GM18505 (cell line): ENCODE measurements at regions not wholly inside any gene's neighbourhood (a gene's known extent, or its start where the extent isn't known, plus 50 kb on each side); places are given as distances from the start of the nearest gene placed in this dataset.

ENCODE experiments used
- ATAC-seq: cut with Tn5 transposase; IDR thresholded peaks from one replicate; pipeline ENCODE4 v1.9.1; 2021; ENCODE audit not compliant: unreplicated experiment
- POLR2A ChIP-seq: IDR thresholded peaks from 4 replicates; pipeline ENCODE4 v1.6.1; 2011; ENCODE audit warnings: borderline replicate concordance; ENCODE audit not compliant: insufficient read depth, insufficient read length; ENCODE audit errors: extremely low read depth

GRCh38 chr14:22478670-22479069, 110.4 kb downstream of the DAD1 start:
- TF ChIP-seq POLR2A = no peak
- no peak for ATAC-seq

- ATAC-seq = no peak
- no peak for TF ChIP-seq POLR2A
Observed at GRCh38 chr14:22478247-22478646, 110.8 kb downstream of the DAD1 start.

- no peak for TF ChIP-seq POLR2A
- ATAC-seq = no peak
Observed at GRCh38 chr14:22477569-22478194, 111.3 kb downstream of the DAD1 start.

GRCh38 chr14:22476887-22477286, 112.1 kb downstream of the DAD1 start:
- no peak for TF ChIP-seq POLR2A
- ATAC-seq = no peak

- no peak for ATAC-seq
- no peak for TF ChIP-seq POLR2A
Observed at GRCh38 chr14:22476005-22476751, 112.8 kb downstream of the DAD1 start.

- no peak for TF ChIP-seq POLR2A
- ATAC-seq = no peak
Observed at GRCh38 chr14:22475381-22475780, 113.6 kb downstream of the DAD1 start.

GRCh38 chr14:22474730-22475351, 114.2 kb downstream of the DAD1 start:
- no peak for TF ChIP-seq POLR2A
- ATAC-seq = no peak

GRCh38 chr14:22472935-22473854, 115.8 kb downstream of the DAD1 start:
- ATAC-seq = no peak
- no peak for TF ChIP-seq POLR2A

GRCh38 chr14:22472466-22472865, 116.6 kb downstream of the DAD1 start:
- ATAC-seq = no peak
- TF ChIP-seq POLR2A = no peak

GRCh38 chr14:22471545-22472121, 117.4 kb downstream of the DAD1 start:
- no peak for ATAC-seq
- no peak for TF ChIP-seq POLR2A

GRCh38 chr14:22469538-22470303, 119.3 kb downstream of the DAD1 start:
- ATAC-seq = no peak
- no peak for TF ChIP-seq POLR2A

- no peak for TF ChIP-seq POLR2A
- no peak for ATAC-seq
Observed at GRCh38 chr14:22468830-22469229, 120.2 kb downstream of the DAD1 start.

- no peak for TF ChIP-seq POLR2A
- ATAC-seq = no peak
Observed at GRCh38 chr14:22466491-22466890, 122.5 kb downstream of the DAD1 start.
